ENCODE measurements at regions not wholly inside any gene's neighbourhood (a gene's known extent, or its start where the extent isn't known, plus 50 kb on each side); places are given as distances from the start of the nearest gene placed in this dataset.

- TF ChIP-seq CTCF (IDR thresholded peaks at IDR 0.05; ENCODE audit: insufficient read depth, low read depth, low read length) (no peak), EZH2 (IDR thresholded peaks at IDR 0.05; ENCODE audit: insufficient read depth, low read length) (no peak)
Observed at GRCh38 chr16:9270424-9270823, 179.0 kb downstream of the HAPSTR1 start.
